Smooth muscle cell of the brain vasculature (primary cell): ENCODE measurements at regions not wholly inside any gene's neighbourhood (a gene's known extent, or its start where the extent isn't known, plus 50 kb on each side); places are given as distances from the start of the nearest gene placed in this dataset.

Experiments used
- DNase-seq: peaks from one replicate; pipeline ENCODE4 v3.0.0-alpha.2; 2012; ENCODE audit warnings: low read depth, low spot score

GRCh38 chr3:74351213-74351612 is 263.2 kb downstream of the CNTN3 start:
- DNase-seq, result no peak

GRCh38 chr3:74349015-74349414 is 265.4 kb downstream of the CNTN3 start:
- no peak for DNase-seq

GRCh38 chr3:74347563-74348268 is 266.7 kb downstream of the CNTN3 start:
- no peak for DNase-seq

GRCh38 chr3:74346896-74347295 is 267.6 kb downstream of the CNTN3 start:
- no peak for DNase-seq

- DNase-seq, result no peak
Measured at GRCh38 chr3:74345701-74346100, 268.8 kb downstream of the CNTN3 start.

GRCh38 chr3:74344865-74345440 is 269.5 kb downstream of the CNTN3 start:
- DNase-seq, result no peak

GRCh38 chr3:74343391-74343790 is 271.1 kb downstream of the CNTN3 start:
- no peak for DNase-seq

GRCh38 chr3:74338998-74339397 is 275.5 kb downstream of the CNTN3 start:
- no peak for DNase-seq

GRCh38 chr3:74332165-74332564 is 282.3 kb downstream of the CNTN3 start:
- DNase-seq, result no peak

- no peak for DNase-seq
Measured at GRCh38 chr3:74331711-74332110, 282.7 kb downstream of the CNTN3 start.

GRCh38 chr3:74329096-74329495 is 285.4 kb downstream of the CNTN3 start:
- DNase-seq, result no peak

- no peak for DNase-seq
Measured at GRCh38 chr3:74328435-74328834, 286.0 kb downstream of the CNTN3 start.

- no peak for DNase-seq
Measured at GRCh38 chr3:74315291-74315690, 299.2 kb downstream of the CNTN3 start.

GRCh38 chr3:74314696-74315095 is 299.8 kb downstream of the CNTN3 start:
- DNase-seq, result no peak

- DNase-seq, result no peak
Measured at GRCh38 chr3:74309716-74310115, 304.7 kb downstream of the CNTN3 start.

- no peak for DNase-seq
Measured at GRCh38 chr3:74304424-74304823, 310.0 kb downstream of the CNTN3 start.

- DNase-seq, result no peak
Measured at GRCh38 chr3:74303711-74304110, 310.7 kb downstream of the CNTN3 start.

- no peak for DNase-seq
Measured at GRCh38 chr3:74302969-74303368, 311.5 kb downstream of the CNTN3 start.

GRCh38 chr3:74302281-74302680 is 312.2 kb downstream of the CNTN3 start:
- DNase-seq, result no peak

- DNase-seq, result no peak
Measured at GRCh38 chr3:74301056-74301455, 313.4 kb downstream of the CNTN3 start.

GRCh38 chr3:74295479-74295878 is 319.0 kb downstream of the CNTN3 start:
- no peak for DNase-seq

- DNase-seq, result no peak
Measured at GRCh38 chr3:74288761-74289160, 325.7 kb downstream of the CNTN3 start.

- DNase-seq, result no peak
Measured at GRCh38 chr3:74287557-74287956, 326.9 kb downstream of the CNTN3 start.

- DNase-seq, result no peak
Measured at GRCh38 chr3:74282202-74282601, 332.3 kb downstream of the CNTN3 start.
